H54 (cell line): ENCODE measurements at regions not wholly inside any gene's neighbourhood (a gene's known extent, or its start where the extent isn't known, plus 50 kb on each side); places are given as distances from the start of the nearest gene placed in this dataset.
"Not testable (repeated sequence)": the region's sequence is repeated elsewhere in the genome, so short reads cannot be mapped to it uniquely, and the experiment has no call there.

Experiments
- DNase-seq: peaks from one replicate; pipeline ENCODE4 v3.0.0; 2011; ENCODE audit warnings: low spot score, mixed read lengths; ENCODE audit not compliant: insufficient read length
- FAIRE-seq: peaks from 3 replicates; lab custom pipeline; 2011; peaks lifted over from hg19 to GRCh38; lab: Jason Lieb, UNC
- POLR2A ChIP-seq: IDR thresholded peaks from 2 replicates; pipeline ENCODE4 v1.6.1; 2011; ENCODE audit warnings: low read depth, mild to moderate bottlenecking, low read length

- no peak for DNase-seq
- FAIRE-seq: no peak
These were observed 69.3 kb upstream of the RASSF8 start for GRCh38 chr12:25889185-25889584.

GRCh38 chr12:25891095-25891494 lies 67.4 kb upstream of the RASSF8 start:
- not testable (repeated sequence) for FAIRE-seq, DNase-seq

More at GRCh38 chr12:25889185-25889584, 69.3 kb upstream of the RASSF8 start:
- no peak for TF ChIP-seq POLR2A

- no peak for TF ChIP-seq POLR2A
- DNase-seq (no peak), FAIRE-seq (no peak)
These were observed 63.7 kb upstream of the RASSF8 start for GRCh38 chr12:25894759-25895158.

- no peak for TF ChIP-seq POLR2A
- DNase-seq (no peak), FAIRE-seq (no peak)
These were observed 61.5 kb upstream of the RASSF8 start for GRCh38 chr12:25896981-25897380.

- FAIRE-seq (no peak), DNase-seq (no peak)
- TF ChIP-seq POLR2A: no peak
These were observed 54.8 kb upstream of the RASSF8 start for GRCh38 chr12:25903603-25904245.

- no peak for TF ChIP-seq POLR2A
- DNase-seq (no peak), FAIRE-seq (no peak)
These were observed 54.0 kb upstream of the RASSF8 start for GRCh38 chr12:25904442-25904841.

GRCh38 chr12:25906651-25907340 lies 51.7 kb upstream of the RASSF8 start:
- no peak for DNase-seq
- TF ChIP-seq POLR2A: no peak
- FAIRE-seq: no peak
